Hematopoietic multipotent progenitor cell treated with erythropoietin and hydrocortisone succinate and interleukin-3 and kit ligand, for 17 days (in vitro differentiated cells): ENCODE measurements at regions not wholly inside any gene's neighbourhood (a gene's known extent, or its start where the extent isn't known, plus 50 kb on each side); places are given as distances from the start of the nearest gene placed in this dataset.
"Not testable (repeated sequence)": the region's sequence is repeated elsewhere in the genome, so short reads cannot be mapped to it uniquely, and the experiment has no call there.

Experiments used
- DNase-seq: peaks from one replicate; pipeline ENCODE4 v3.0.0-alpha.2; 2015; ENCODE audit warnings: low spot score

DNA sequence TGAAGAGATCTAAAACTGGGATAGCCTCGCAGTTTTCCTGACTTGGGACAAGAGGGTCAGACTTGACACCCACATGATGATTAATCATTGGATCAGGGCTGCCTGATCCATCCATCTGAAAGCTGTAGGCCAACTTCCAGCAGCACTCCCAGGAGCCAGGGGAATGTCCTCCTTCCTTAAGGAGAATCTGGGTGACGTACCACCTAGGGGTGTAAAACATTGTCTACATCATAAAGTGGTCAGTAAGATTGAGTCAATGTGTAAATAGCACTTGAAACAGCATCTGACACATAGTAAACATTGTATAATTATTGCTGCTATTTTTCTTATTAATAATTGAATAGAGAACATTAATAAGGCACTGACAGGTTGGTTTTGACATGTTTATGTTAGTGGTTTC lies 392.8 kb downstream of the JRKL start:
- DNase-seq = no peak

DNA sequence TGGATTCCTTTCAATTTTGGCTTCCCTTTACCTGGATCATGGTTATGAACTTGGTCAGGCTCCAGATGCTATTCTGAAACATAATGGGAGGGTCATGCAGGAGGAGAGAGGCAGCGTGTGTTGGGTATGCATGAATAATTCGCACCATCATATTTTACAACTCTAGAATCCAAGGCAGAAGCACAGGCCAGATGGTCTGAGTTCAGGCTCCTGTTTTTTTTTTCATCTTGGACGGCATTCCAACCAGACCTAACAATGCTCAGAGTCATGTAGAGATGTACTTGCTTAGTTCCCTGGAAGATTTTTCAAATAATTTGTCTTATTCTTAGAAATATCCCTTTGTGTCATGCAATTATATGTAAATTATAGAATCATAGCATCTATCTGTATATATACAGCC lies 393.5 kb downstream of the JRKL start:
- no peak for DNase-seq

DNA sequence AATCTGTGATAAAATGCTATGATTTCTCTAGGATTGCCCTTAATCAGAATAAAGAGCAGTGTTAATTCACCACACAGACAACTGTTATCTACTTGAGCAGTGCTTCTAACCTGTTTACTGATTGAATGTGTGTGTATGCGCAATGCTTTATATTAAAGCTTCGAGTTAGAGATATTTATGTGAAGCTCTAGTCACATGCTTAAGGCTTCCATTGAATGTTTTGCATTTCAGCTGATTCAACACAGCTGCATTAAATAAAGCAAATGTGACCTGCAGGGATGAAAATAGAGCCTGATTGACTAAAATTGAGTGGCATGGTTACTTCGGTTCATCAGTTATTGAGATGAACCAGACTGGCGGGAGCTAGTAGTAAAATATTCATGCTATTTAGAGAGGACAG lies 395.3 kb downstream of the JRKL start:
- no peak for DNase-seq

DNA sequence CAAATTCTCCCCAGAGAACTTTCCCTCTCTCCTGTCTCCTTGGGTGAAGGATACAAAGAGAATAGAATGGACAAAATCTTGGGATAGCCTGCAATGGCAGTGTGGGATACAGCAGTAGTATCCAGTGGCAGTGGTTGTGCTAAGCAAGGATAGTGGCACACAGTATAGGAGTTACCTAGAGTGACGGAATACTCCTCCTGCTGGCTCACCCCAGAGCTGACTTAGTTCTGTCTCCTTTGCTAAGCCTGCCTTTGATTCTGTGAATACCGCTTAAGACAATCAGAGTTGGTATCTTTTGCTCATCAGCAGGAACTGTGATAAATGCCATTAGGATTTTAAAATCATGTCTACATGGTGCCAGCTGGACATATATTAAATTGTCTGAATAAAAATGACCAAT lies 404.3 kb downstream of the JRKL start:
- DNase-seq = no peak

DNA sequence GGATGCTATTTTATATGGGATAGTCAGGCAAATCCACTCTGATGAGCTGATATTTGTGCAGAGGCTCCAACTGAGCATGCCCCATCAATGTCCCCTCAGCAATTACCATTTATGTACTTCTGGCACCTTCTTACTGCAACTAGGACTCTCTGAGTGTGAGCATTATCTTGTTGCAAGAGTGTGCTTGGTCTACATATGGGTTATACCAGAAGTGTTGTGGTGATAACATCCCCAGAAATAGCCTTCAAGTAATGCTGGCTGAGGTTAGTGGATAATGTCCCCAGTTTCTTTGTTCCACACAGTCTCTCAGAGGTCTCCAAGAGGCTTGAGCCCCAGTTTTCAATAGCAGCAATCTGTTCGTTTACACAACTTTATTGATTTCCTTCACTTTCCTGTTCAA lies 408.6 kb downstream of the JRKL start:
- DNase-seq = no peak

DNA sequence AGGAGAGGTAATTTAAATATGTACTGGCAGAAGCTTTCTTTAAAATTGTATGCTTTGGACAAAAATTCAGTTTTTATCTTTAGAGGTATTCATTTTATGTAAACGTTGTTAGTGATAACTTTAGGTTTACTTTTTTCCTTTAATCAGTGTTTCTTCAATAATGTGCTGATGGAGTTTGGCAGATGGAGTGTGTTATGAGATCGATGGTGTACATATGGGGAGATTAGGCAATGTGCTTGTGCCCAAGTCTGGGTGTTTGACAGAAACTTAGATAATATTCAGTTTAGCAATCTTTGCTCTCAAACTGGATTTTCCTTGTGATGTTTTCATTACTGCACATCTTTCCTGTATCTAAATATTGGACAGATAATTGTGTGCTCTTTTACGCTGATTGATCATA lies 425.4 kb downstream of the JRKL start:
- DNase-seq = no peak

DNA sequence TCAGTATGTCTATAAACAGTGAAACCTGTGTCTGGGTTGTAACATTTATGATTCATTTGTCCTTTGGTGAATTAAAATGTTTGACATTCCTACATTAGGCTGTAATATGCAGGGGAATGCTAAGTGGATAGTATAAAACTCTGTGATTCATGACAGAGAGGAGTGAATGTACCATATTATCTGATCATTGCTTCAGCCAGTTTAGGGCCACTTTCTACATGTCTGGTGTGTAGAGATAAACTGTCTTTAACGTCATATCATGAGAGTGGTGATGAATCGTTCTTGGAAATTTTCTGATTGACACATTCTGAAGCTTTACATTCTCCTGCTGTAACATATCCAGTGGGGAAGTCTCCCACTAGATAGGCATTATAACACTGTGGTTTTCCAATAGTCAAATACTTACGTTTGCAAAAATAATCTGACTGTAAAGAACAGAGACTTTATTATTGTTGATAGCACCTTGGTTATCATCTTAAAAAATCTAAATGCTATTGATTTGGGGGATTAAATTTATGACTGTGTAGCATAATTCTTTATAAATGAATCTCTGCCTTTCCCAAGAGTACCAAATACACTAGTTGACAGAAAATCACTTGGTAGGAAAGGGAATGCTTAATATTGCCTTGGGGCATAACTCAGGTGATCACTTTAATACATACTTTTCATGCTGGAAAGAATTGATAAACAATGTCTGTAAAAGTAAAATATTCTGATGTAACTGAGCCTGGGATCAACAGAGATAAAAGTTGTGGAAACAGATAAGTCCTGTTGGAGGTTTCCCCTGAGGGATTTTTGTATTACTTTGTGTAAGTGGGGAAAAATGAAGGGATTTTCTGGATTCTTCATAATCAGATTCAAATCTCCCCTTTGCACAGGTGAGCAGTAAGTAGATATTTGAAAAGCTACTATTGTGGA lies 427.9 kb downstream of the JRKL start:
- DNase-seq = no peak

DNA sequence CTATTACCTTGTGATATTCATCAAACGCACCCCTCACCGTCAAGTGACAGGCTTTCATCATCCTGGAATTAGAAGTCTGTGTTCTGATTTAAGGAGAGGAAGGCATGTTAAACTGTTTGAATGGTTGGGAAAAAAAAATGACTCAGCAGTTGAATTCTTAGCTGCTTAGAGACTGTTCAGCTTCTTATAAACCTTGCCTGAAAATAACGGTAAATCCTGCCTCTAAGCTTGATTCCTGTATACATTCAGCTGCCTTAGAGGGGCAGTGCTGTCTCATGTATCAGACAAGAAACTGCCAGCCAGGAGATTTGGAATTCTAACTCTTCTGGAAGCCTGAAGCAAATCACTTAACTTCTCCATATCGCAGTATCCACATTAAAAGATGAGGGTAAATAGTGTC lies 437.4 kb downstream of the JRKL start:
- DNase-seq = no peak

DNA sequence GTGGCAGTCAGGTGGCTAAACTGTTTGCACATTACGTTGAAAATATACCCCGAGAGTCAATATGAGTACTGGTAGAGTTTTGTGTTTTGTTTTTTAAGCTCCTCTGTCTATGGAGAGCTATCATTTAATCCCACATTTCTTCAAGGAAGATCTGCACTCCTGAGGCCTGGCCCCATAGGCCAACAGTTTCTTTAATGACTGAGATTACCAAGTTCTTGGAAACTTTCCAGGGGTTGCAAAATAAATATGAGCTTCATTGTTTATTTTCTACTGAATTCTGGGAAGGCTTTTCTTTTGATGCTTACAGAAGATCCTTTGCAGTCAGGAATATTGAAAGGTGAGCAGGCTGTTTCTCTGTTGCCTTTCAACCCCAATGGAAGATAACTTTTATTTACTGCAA lies 452.0 kb downstream of the JRKL start:
- no peak for DNase-seq

DNA sequence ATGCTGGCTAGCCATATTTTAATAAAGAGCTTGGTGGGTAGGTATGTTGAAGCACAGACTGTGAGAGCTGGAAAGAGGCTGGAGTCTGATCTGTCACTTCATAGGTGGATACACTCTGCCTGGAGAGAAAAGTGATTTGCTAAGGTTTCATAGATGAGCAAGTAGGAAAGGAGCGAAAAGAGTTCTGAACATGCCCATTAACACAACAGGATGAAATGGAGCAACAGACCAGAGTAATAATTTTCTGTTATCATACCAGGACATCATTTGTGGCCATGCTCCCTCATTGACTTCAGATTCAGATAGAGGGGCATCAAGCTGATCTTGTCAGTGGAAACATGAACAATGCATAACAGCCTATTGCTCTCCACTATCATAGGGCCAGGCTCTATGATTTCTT lies 452.9 kb downstream of the JRKL start:
- DNase-seq = no peak

DNA sequence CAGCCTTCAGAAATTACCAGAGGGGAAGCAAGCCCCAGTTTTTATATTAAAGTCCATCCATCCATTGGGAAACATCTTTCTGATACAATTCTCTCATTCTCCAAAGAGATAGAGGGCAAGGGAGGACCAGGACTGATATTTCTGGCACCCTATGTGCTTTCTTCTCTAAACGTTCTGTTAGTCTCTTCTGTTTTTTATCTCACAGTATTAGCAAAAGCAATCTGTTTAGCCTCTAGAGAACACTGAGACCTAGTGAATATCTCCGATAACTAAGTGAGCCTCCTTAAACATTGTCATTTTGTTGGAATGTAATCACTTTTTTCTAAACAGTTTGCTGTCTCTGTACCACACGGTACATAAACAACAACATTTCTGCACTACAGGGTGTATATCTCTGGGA lies 464.6 kb downstream of the JRKL start:
- DNase-seq = no peak

DNA sequence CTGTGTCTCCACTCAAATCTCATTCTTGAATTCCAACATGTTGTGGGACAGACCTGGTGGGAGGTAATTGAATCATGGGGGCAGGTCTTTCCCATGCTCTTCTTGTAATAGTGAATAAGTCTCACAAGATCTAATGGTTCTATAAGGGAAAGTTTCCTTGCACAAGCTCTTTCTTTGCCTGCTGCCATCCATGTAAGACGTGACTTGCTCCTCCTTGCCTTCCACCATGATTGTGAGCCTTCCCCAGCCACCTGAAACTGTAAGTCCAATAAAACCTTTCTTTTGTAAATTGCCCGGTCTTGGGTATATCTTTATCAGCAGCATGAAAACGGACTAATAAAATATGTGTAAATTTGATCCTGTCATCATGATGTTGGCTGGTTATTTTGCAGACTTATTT lies 471.9 kb downstream of the JRKL start:
- not testable (repeated sequence) for DNase-seq

DNA sequence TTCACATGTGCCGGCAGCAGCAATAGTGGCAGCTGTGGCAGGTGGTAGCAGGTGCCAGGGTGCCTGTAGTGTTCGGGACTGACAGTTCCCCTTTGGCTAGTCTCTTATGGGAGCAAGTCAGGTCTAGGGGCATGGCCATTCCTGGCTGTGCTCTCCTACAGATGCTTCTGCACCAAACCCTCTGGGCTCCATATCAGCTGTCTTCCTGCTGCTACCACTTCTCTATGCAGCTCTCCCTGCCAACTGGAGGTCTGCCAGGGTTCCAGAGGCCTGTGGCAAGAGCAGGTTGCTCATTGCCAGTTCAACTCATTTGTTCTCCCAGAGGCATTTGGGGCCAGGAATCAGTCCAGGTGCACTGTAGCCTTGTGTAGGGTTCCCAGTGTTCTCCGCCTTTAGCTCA lies 473.7 kb downstream of the JRKL start:
- no peak for DNase-seq

DNA sequence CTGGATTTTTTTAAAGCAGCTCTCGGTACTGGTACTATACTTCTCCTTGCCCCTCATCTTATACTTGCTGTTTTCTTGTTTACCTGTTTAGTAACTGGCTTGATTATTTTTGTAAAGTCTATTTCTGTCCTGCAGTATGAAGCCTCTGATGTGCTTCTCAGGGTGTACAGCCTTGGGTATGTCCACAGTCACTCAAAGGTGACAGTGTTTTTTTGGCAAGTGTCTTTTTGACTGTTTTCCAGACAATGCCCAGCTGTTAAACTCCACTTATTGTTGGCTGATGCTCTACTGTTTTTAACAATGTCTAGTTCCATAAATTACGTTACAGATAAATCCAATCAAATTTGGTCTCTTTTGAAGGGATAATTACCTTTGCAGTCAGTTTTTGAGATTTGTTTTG lies 475.2 kb downstream of the JRKL start:
- no peak for DNase-seq

DNA sequence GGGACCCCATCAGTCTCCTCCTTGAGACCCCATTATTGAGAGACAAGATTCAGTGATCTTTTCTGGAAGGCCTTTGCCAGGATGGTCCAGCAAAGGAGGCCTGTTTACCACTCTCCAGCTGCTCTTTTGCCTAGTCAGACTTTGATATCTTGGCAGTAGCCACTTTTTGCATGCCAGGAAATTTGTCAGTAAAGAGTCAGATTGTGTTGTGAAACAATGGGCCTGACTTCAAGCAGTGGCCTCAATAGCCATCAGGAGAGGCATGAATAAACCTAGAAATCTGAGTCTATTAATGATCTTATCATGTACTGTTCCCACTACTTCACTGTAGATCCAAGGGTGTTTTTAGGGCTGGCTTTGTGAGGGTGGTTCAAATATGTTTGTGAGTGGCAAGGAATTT lies 479.4 kb downstream of the JRKL start:
- no peak for DNase-seq

DNA sequence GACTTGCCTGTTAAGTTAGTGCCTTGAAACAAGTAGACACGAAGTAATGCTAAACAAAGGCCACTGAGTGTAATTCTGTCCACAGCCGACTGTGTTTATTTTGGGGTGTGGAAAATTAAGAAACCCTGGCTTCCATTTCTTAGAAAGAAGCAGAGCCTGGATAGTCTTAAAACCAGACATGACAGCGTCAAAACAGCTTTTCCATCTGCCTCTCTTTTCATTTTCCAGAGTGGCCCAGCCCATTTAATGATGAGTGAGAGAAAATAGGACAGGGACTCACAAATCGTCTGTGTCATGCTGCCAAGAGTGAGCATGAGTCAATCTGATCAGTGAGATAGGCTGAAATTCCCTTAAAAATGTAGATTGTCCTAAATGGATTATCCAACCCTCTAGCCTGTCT lies 485.9 kb downstream of the JRKL start:
- no peak for DNase-seq

DNA sequence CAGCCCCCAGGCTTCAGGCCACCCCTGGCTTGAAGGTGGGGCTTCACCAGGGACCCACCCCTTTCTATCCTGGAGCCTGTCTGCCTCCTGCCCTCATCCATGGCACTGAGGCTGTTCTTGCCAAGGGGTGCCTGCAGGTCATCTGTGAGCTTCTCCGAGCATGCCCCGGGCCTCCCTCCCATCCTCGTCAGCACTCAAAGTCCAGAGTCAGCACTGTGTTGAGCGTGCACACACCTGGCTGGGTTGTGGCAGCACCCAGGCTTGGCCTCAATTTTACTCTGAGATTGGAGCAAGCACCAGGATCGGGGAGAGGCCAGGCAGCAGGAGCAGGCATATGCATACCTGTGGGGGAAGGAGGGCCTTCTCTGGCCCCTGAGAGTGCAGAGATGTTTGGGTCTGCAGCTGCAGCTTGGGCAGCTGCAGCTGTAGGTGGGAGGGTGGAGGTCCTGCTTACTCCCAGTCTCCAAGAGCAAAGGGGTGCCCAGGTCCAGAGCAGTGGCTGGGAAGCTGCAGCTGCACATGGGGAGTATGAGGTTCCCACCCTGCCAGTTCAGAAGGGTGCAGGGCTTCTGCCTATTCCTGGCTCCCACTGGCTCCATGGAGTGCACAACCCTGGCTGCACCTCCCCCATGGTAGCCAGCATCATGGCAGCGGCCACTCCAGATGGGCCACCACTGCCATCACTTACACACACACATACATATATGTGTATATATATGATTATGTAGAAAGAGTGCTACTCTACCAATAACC lies 488.7 kb downstream of the JRKL start:
- DNase-seq = no peak

DNA sequence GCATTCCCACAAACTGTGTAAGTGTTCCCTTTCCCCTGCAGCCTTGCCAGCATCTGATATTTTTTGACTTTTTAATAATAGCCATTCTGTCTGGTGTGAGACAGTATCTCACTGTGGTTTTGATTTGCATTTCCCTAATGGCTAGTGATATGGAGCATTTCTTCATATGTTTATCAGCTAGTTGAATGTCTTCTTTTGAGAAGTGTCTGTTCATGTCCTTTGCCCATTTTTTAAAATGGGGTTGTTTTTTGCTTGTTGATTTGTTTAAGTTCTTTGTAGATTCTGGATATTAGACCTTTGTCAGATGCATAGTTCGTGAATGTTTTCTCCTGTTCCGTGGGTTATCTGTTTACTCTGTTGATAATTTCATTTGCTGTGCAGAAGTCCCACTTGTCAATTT lies 492.8 kb downstream of the JRKL start:
- DNase-seq = not testable (repeated sequence)

DNA sequence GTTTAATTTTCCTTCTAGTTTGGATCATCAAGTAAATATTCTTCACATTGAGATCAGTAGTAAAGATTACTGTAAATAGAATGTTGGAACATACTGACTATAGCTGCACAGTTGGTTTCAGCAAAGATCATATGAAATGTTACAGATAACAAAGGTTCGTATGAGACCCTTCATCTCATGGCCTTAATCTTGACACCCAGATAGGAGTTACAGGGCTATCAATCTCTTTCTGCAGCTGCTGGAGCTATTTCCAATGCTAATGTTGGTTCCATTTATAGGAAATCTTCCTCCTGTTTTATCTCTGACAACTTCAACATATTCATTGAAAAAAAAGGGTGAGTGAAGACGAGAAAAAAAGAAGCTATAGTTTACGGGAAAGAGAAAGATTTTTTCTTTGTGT lies 495.6 kb downstream of the JRKL start:
- DNase-seq = no peak

DNA sequence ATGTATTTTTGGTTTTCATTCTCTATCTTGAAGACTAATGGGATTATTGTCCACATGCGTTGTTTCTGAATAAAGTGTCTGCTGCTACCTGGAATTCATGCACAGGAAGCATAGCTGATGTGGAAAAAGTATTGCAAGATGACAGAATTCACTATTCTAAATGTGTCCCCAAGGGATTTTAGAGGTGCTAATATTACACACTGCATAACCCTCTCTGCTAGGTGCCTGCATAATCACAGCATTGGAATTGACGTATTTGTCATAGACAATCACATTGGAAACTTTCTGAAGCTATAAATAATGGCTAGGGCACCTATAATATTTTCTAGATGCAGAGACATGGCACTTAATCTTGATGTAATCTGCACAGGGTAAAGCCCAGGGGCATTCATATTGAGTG lies 496.1 kb downstream of the JRKL start:
- DNase-seq = no peak

DNA sequence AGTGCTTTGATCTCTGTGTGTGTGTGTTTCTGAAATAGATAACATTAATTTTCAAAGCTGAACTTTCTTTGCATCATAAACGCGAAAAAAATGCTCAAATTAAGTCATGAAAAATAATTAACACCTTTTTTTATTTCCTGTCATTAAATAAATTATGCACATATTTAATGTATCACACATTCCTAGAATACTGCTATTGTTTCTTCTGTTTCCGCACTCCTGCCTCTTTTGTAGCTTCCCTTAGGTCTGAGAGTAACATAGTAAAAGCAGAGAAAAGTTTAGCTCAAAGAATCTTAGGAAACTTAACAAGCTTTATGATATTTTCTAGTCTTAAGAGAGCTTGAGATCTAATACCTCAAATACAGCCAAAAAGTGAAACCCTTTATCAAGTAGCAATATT lies 504.2 kb downstream of the JRKL start:
- no peak for DNase-seq

DNA sequence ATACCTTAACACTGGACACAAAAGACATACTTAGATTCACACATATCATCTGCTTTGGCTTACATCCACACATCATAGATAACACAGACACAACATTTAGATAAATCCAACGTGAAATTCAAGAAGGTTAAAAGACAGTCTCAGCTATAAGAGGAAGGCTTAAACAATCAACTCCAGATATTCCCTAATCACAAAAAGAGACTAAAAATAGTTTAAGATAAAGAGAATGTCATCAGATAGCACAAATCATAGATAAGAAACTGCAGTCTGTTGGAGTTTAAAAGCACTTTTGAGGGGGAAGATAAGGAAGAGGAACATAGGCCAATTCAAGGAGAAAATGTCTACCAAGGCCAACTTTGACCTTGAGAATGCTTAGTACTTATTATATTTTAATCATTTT lies 504.8 kb downstream of the JRKL start:
- no peak for DNase-seq

DNA sequence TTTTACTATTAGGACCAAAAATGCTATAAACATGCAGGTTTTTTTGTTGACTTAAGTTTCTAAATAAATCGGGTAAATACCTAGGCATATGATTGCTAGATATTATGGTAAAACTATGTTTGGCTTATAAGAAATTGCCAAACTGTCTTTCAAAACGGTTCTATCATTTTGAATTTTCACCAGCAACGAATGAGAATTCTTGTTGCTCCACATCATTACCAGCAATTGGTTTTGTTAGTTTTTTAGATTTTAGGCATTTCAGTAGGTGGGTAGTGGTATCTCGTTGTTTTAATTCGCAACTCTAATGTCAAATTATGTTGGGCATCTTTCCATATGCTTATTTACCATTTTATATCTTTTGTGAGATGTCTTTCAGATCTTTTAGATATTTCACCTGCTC lies 510.2 kb downstream of the JRKL start:
- DNase-seq = no peak

DNA sequence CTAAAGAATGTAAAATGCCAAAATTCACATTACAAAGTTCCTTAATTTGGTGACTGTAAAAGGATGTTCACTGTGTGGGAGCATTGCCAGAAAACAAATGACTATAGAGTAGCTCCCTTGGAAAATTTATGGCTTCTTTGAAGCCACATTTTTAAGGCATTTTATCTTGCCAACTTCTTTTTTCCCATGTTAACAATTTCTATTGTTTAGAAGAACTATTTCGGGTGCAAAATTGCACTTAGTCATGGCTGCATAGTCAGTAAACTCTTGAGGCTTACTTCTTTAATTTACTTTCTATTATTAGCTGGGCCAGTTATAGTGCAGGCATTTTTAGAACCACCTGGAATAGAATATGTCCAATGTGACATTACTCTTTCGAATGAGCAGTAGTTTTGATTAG lies 515.3 kb downstream of the JRKL start:
- no peak for DNase-seq
